HG03064 (cell line): ENCODE measurements at regions not wholly inside any gene's neighbourhood (a gene's known extent, or its start where the extent isn't known, plus 50 kb on each side); places are given as distances from the start of the nearest gene placed in this dataset.

Source experiments
- ATAC-seq: cut with Tn5 transposase; IDR thresholded peaks from one replicate; pipeline ENCODE4 v1.9.1; 2021; ENCODE audit warnings: low read depth; ENCODE audit not compliant: unreplicated experiment

DNA sequence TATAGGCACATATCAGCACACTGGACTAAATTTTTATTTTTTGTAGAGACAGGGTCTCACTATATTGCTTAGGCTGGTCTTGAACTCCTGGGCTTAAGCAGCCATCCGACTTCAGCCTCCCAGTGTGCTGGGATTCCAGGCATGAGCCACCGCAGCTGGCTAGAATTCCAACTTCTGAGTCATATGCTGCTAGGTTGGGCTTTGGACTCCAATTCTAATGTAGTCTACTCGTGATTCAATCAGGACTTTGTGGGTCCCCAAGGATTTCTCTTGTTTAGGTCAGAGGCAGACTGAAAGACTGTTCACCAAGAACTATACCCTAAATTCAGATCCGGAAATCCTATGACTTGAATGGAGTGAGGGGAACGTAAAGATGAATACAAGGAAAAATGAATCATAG, 68.2 kb upstream of the CHD1 start:
- ATAC-seq, result no peak

DNA sequence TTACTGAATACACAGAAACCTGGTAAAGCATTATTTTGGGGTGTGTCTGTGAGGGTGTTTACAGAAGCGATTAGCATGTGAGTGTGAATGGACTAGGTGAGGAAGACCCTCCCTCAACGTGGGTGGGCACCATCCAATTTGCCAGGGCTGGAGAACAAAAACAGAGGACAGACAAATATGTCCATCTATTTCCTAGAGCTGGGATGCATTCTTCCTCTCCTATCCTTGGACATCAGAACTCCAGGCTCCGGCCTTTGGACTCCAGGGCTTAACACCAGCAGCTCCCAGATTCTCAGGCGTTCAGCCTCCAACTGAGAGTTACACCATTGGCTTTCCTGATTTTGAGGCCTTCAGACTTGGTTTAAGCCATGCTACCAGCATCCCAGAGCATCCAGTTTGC, 65.8 kb upstream of the CHD1 start:
- ATAC-seq, result no peak

DNA sequence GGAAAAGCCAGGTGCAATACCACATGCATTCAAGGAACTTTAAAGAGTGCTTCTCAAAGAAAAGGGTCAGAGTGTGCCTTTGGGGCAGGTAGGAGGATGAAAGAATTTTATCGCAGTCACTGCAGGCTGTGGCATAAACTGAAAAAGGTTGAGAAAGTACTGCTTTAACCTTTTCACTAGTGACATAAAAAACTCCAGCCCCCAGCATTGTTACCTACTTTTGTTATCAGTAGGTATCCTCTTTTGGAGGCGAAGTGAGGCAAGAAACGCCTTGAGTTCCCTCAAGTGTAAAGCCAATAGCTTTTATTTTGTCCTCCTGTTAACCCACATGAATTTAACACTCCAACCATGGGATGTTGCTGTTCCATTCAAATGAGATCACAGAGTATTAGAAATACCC, 64.7 kb upstream of the CHD1 start:
- ATAC-seq, result no peak

DNA sequence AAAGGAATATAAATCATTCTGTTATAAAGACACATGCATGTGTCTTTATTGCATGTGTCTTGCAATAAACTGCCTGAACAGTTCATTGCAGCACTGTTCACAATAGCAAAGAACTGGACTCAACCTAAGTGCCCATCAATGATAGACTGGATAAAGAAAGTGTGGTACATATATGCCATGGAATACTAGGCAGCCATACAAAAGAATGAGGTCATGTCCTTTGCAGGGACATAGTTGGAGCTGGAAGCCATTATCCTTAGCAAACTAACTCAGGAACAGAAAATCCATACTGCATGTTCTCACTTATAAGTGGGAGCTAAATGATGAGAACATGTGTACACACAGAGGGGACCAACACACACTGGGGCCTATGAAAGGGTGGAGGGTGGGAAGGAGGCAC, 63.7 kb upstream of the CHD1 start:
- no peak for ATAC-seq

DNA sequence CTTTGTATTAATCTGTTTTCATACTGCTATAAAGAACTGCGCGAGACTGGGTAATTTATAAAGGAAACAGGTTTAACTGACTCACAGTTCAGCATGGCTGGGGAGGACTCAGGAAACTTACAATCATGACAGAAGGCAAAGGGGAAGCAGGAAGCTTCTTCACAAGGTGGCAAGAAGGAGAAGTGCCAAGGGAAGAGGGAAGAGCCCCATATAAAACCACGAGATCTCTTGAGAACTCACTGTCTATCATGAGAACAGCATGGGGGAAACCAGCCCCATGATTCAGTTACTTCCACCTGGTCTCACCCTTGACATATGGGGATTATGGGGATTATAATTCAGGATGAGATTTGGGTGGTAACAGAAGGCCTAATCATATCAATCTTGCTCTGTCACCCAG, 60.9 kb upstream of the CHD1 start:
- no peak for ATAC-seq

DNA sequence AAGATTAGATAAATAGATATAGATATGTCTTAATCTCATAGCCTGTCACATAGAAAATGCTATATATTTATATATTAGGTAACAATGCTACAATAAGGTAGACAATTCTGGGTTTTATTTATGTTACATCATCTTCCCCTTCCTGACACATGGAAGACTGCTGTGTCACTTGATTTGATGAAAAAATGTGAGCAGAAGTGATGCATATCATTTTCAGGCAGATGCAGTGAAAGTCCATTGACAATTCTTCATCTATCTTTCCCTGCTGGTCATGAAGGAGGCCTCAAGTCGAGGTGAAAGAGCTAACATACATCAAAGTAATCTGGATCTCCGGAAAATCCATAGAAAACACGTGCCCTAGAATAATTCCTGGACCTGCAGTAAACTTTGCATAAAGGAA, 57.8 kb upstream of the CHD1 start:
- ATAC-seq, result no peak

DNA sequence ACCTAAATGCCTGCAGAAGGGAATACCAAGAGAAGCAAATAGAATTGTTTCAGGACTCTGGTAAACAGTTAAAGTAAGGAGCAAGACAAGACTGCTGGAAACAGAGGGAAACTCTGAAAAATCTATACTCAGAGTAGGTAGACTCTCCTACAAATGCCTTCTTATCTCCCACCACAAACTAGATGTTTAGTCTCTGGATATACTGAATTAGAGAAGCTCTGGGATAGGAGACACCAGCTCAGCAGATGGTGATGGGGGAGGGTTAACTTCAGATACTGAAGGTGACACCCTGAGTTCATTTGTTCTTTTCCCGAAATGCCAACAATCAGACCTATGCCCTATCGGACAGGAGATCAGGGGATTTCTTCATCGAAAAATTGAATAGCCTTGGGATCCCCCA, 54.1 kb upstream of the CHD1 start:
- ATAC-seq, result no peak
